SK-N-SH (cell line): ENCODE measurements at regions not wholly inside any gene's neighbourhood (a gene's known extent, or its start where the extent isn't known, plus 50 kb on each side); places are given as distances from the start of the nearest gene placed in this dataset.

Experiments used
- CTCF ChIA-PET: fragments of 300-600, 350-600 bp; formaldehyde crosslinking; extraction: SDS; loops from one replicate; lab custom pipeline; 2021; lab: Yijun Ruan, JAX
- POLR2A ChIA-PET: fragments of 350-600 bp; sonication (Branson Sonifier 250); formaldehyde crosslinking; extraction: SDS; loops from one replicate; lab custom pipeline; 2020; ENCODE audit warnings: antibody characterized with exemption, inconsistent platforms; lab: Yijun Ruan, JAX
- DNase-seq: peaks from one replicate; pipeline ENCODE4 v3.0.0; 2012
- H2AFZ ChIP-seq: fragments of 200-600 bp; sonication (generic); 2 replicates; pipeline ENCODE4 v1.8.1; 2016; ENCODE audit warnings: antibody characterized with exemption, mild to moderate bottlenecking, low read depth
- H3F3A ChIP-seq: fragments of 200-600 bp; sonication (generic); replicated peaks from 2 replicates; pipeline ENCODE3; 2016; ENCODE audit warnings: antibody characterized with exemption, mild to moderate bottlenecking; ENCODE audit not compliant: insufficient read depth
- H3K27ac ChIP-seq, 2 experiments: fragments of 200-500 bp in 1 of 2; fragments of 200-600 bp in 1 of 2; sonication (Bioruptor generic) in 1 of 2; sonication (generic), shearing (Covaris generic) in 1 of 2; 2 replicates each; pipeline versions ENCODE4 v1.5.1 to v1.6.1; 2014 to 2016; ENCODE audit warnings: low read depth in 2 of 2, inconsistent platforms in 1 of 2, low read length in 1 of 2, mild to moderate bottlenecking in 1 of 2, mixed read lengths in 1 of 2
- H3K27me3 ChIP-seq: fragments of 200-600 bp; sonication (generic), shearing (Covaris generic); 2 replicates; pipeline ENCODE4 v1.6.1; 2016; ENCODE audit warnings: mixed run types; ENCODE audit not compliant: insufficient read depth
- H3K36me3 ChIP-seq, 2 experiments: fragments of 200-500 bp in 1 of 2; fragments of 200-600 bp in 1 of 2; sonication (Bioruptor generic) in 1 of 2; sonication (generic) in 1 of 2; replicated peaks in 1 of 2; 2 replicates each; pipeline versions ENCODE3 to v1.5.1; 2014 to 2016; ENCODE audit warnings: low read length in 1 of 2, mild to moderate bottlenecking in 1 of 2; ENCODE audit not compliant: insufficient read depth in 2 of 2, control insufficient read depth in 1 of 2
- H3K4me1 ChIP-seq, 2 experiments: fragments of 200-500 bp in 1 of 2; fragments of 200-600 bp in 1 of 2; sonication (Bioruptor generic) in 1 of 2; sonication (generic), shearing (Covaris generic) in 1 of 2; 2 replicates each; pipeline versions ENCODE4 v1.5.1 to v1.6.1; 2014 to 2016; ENCODE audit warnings: low read depth in 1 of 2, low read length in 1 of 2, mixed run types in 1 of 2; ENCODE audit not compliant: insufficient read depth in 2 of 2, control insufficient read depth in 1 of 2
- H3K4me2 ChIP-seq: fragments of 200-600 bp; sonication (generic), shearing (Covaris generic); 2 replicates; pipeline ENCODE4 v1.6.1; 2017; ENCODE audit warnings: mixed run types
- H3K4me3 ChIP-seq, 2 experiments: fragments of 200-500 bp in 1 of 2; fragments of 200-600 bp in 1 of 2; sonication (Bioruptor generic) in 1 of 2; sonication (generic), shearing (Covaris generic) in 1 of 2; 2 replicates each; pipeline versions ENCODE4 v1.5.1 to v1.8.1; 2014 to 2016; ENCODE audit warnings: low read depth in 2 of 2, inconsistent platforms in 1 of 2, low read length in 1 of 2, mild to moderate bottlenecking in 1 of 2, mixed read lengths in 1 of 2, moderate library complexity in 1 of 2
- H3K79me2 ChIP-seq: fragments of 200-600 bp; sonication (generic); 2 replicates; pipeline ENCODE4 v1.8.1; 2017; ENCODE audit warnings: mild to moderate bottlenecking; ENCODE audit not compliant: insufficient read depth
- H3K9ac ChIP-seq: fragments of 200-600 bp; sonication (generic); 2 replicates; pipeline ENCODE4 v1.6.1; 2017; ENCODE audit warnings: mixed run types
- H3K9me2 ChIP-seq: fragments of 200-600 bp; sonication (generic); 2 replicates; pipeline ENCODE4 v1.6.1; 2017; ENCODE audit warnings: mixed run types
- H3K9me3 ChIP-seq: fragments of 200-600 bp; sonication (generic); 2 replicates; pipeline ENCODE4 v1.6.1; 2017; ENCODE audit warnings: mixed run types, mild to moderate bottlenecking, moderate library complexity
- H4K20me1 ChIP-seq: fragments of 200-600 bp; sonication (generic); 2 replicates; pipeline ENCODE4 v1.6.1; 2017; ENCODE audit warnings: mild to moderate bottlenecking, mixed run types; ENCODE audit not compliant: insufficient read depth
- ELF1 ChIP-seq: IDR thresholded peaks from 2 replicates; pipeline ENCODE4 v1.4.0; 2012
- EZH2phosphoT487 ChIP-seq: fragments of 200-600 bp; sonication (generic); IDR thresholded peaks from 2 replicates; pipeline ENCODE4 v1.6.1; 2017; ENCODE audit warnings: low read depth, mixed run types, mild to moderate bottlenecking, antibody characterized with exemption, moderate library complexity, borderline replicate concordance
- FOXM1 ChIP-seq: IDR thresholded peaks from 2 replicates; pipeline ENCODE4 v1.4.0; 2012; ENCODE audit warnings: low read depth, mild to moderate bottlenecking
- GATA2 ChIP-seq: sonication (generic); formaldehyde crosslinking; IDR thresholded peaks from 2 replicates; pipeline ENCODE4 v1.5.0; 2020; ENCODE audit warnings: mild to moderate bottlenecking, missing genetic modification reagents
- MEF2A ChIP-seq: IDR thresholded peaks from 2 replicates; pipeline ENCODE4 v1.4.0; 2012; ENCODE audit warnings: low read depth, borderline replicate concordance
- NFIC ChIP-seq: IDR thresholded peaks from 2 replicates; pipeline ENCODE4 v1.4.0; 2012; ENCODE audit warnings: borderline replicate concordance
- RCOR1 ChIP-seq: fragments of 150-350 bp; IDR thresholded peaks from 2 replicates; pipeline ENCODE4 v1.6.1; 2017; ENCODE audit warnings: antibody characterized with exemption, low read length
- RXRA ChIP-seq: IDR thresholded peaks from 2 replicates; pipeline ENCODE4 v1.4.0; 2012; ENCODE audit warnings: low read depth, mild to moderate bottlenecking, borderline replicate concordance
- SIN3A ChIP-seq: IDR thresholded peaks from 2 replicates; pipeline ENCODE4 v1.6.1; 2012; ENCODE audit warnings: low read depth, mild to moderate bottlenecking, low read length, moderate library complexity, borderline replicate concordance
- SMC3 ChIP-seq: IDR thresholded peaks from 2 replicates; pipeline ENCODE4 v1.6.1; 2012; ENCODE audit warnings: low read depth, low read length, improper control_type of control experiment
- TAF1 ChIP-seq: IDR thresholded peaks from 2 replicates; pipeline ENCODE4 v1.6.1; 2012; ENCODE audit warnings: low read depth, mild to moderate bottlenecking, low read length, moderate library complexity, borderline replicate concordance
- TCF12 ChIP-seq: IDR thresholded peaks from 2 replicates; pipeline ENCODE4 v1.4.0; 2012
- WGBS: methylation state at CpG from one replicate; pipeline ENCODE4 v1.1.6; 2017; ENCODE audit warnings: low lambda C conversion rate; 5-methylcytosine and 5-hydroxymethylcytosine counted together
- TF ChIP-seq, protein P1 (sequence below): IDR thresholded peaks from 2 replicates; pipeline ENCODE4 v1.6.1; 2012; ENCODE audit warnings: mild to moderate bottlenecking, low read depth, low read length, moderate library complexity
- TF ChIP-seq, protein P2 (sequence below): IDR thresholded peaks from 2 replicates; pipeline ENCODE4 v1.4.0; 2012; ENCODE audit warnings: low read depth, borderline replicate concordance
- TF ChIP-seq, protein P3 (sequence below): IDR thresholded peaks from 2 replicates; pipeline ENCODE4 v1.4.0; 2012; ENCODE audit warnings: low read depth, borderline replicate concordance
- TF ChIP-seq, protein P4 (sequence below): fragments of 150-350 bp; IDR thresholded peaks from 2 replicates; pipeline ENCODE4 v1.6.1; 2016; ENCODE audit warnings: mild to moderate bottlenecking, low read depth, low read length
- TF ChIP-seq, protein P5 (sequence below): fragments of 200-600 bp; sonication (generic); IDR thresholded peaks from 2 replicates; pipeline ENCODE4 v1.6.1; 2017; ENCODE audit warnings: antibody characterized with exemption, mild to moderate bottlenecking, moderate library complexity
- TF ChIP-seq, protein P6 (sequence below): IDR thresholded peaks from 2 replicates; pipeline ENCODE4 v1.4.0; 2012; ENCODE audit warnings: low read depth

DNA sequence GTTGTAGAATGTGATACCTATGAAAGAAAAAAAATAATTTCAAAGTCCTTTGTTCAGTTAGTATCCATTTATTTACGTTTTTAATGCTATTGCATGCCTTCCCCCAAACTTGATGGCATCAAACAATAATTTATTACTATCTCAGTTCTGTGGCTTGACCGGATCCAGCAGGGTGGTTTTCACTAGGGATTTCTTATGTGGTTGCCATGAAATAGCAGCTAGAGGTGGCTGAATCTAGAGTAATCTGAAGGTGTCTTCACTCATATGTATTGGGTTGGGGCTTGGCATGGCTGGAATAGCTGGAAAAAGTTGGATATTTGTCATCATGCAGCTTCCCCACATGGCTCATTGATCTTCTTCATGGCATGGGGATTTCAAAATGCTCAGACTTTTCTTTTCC is 619.3 kb upstream of the ZNF608 start:
- WGBS = 81% methylated on average over 2 of the region's 2 CpGs
- Histone ChIP-seq H3K36me3 (no peaks in the 10 kb centered on the region), H3K4me2 (no peak overlapping the region), H3K4me3 (no peak overlapping the region), H4K20me1 (no peaks in the 10 kb centered on the region), H2AFZ (no peak overlapping the region), H3K9ac (no peak overlapping the region), H3K9me2 (0 out of 2 replicates have a peak, but pooled peaks cover 2% of the 10 kb centered on the region), H3K27ac (no peak overlapping the region), H3K79me2 (no peaks in the 10 kb centered on the region), H3F3A (peaks cover 16% of the 10 kb centered on the region), H3K9me3 (no peaks in the 10 kb centered on the region), H3K27me3 (no peaks in the 10 kb centered on the region), H3K4me1 (peaks cover 0 to 5% of the 10 kb centered on the region in 2 experiments; a peak in 2 of 4 replicates)
- CTCF ChIA-PET = interaction anchor here (1.0 kb wide), 1 partner anchor 17 kb away, joined by 3 read pairs; no protein-coding TSS in a partner anchor
- no peak for DNase-seq
- TF ChIP-seq GATA2 = no peak
- POLR2A ChIA-PET = no interaction called here

DNA sequence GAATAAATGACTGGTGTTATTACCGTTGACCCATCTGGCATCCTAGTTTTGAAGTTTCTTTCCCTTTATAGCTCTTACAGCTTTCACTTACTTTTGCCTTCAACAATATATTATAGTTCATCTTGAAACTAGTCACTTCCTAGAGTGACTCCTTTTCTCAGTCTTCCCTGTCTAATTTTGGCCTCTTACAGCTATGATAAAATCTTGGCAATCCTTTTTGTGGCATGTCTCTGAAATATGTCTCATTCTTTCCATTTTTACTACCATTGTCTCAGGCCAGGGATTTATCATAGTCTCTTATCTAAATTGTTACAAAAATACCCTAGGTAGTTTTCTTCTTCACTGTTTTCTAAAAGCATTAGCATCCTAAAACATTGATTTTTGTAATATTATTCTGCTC is 621.3 kb upstream of the ZNF608 start:
- Histone ChIP-seq H3K4me3 (no peak overlapping the region), H3K4me1 (peaks cover 3 to 23% of the 10 kb centered on the region in 2 experiments; a peak in 3 of 4 replicates), H3K36me3 (no peaks in the 10 kb centered on the region), H3F3A (peaks cover 16% of the 10 kb centered on the region), H3K4me2 (no peak overlapping the region), H2AFZ (0 out of 2 replicates have a peak overlapping the region, but pooled peaks have one; percentile 7), H3K9ac (no peak overlapping the region), H4K20me1 (no peaks in the 10 kb centered on the region), H3K27ac (peak overlapping the region in 1 of 2 experiments; percentile 56; a peak in 3 of 4 replicates), H3K79me2 (no peaks in the 10 kb centered on the region), H3K27me3 (no peaks in the 10 kb centered on the region), H3K9me2 (0 out of 2 replicates have a peak, but pooled peaks cover 2% of the 10 kb centered on the region), H3K9me3 (no peaks in the 10 kb centered on the region)
- WGBS = 8% methylated on average over 1 of the region's 1 CpG
- CTCF ChIA-PET = no interaction called here
- no peak for DNase-seq
- POLR2A ChIA-PET = no interaction called here
- TF ChIP-seq, protein P1, sequence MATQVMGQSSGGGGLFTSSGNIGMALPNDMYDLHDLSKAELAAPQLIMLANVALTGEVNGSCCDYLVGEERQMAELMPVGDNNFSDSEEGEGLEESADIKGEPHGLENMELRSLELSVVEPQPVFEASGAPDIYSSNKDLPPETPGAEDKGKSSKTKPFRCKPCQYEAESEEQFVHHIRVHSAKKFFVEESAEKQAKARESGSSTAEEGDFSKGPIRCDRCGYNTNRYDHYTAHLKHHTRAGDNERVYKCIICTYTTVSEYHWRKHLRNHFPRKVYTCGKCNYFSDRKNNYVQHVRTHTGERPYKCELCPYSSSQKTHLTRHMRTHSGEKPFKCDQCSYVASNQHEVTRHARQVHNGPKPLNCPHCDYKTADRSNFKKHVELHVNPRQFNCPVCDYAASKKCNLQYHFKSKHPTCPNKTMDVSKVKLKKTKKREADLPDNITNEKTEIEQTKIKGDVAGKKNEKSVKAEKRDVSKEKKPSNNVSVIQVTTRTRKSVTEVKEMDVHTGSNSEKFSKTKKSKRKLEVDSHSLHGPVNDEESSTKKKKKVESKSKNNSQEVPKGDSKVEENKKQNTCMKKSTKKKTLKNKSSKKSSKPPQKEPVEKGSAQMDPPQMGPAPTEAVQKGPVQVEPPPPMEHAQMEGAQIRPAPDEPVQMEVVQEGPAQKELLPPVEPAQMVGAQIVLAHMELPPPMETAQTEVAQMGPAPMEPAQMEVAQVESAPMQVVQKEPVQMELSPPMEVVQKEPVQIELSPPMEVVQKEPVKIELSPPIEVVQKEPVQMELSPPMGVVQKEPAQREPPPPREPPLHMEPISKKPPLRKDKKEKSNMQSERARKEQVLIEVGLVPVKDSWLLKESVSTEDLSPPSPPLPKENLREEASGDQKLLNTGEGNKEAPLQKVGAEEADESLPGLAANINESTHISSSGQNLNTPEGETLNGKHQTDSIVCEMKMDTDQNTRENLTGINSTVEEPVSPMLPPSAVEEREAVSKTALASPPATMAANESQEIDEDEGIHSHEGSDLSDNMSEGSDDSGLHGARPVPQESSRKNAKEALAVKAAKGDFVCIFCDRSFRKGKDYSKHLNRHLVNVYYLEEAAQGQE = no peak
- TF ChIP-seq, protein P2, sequence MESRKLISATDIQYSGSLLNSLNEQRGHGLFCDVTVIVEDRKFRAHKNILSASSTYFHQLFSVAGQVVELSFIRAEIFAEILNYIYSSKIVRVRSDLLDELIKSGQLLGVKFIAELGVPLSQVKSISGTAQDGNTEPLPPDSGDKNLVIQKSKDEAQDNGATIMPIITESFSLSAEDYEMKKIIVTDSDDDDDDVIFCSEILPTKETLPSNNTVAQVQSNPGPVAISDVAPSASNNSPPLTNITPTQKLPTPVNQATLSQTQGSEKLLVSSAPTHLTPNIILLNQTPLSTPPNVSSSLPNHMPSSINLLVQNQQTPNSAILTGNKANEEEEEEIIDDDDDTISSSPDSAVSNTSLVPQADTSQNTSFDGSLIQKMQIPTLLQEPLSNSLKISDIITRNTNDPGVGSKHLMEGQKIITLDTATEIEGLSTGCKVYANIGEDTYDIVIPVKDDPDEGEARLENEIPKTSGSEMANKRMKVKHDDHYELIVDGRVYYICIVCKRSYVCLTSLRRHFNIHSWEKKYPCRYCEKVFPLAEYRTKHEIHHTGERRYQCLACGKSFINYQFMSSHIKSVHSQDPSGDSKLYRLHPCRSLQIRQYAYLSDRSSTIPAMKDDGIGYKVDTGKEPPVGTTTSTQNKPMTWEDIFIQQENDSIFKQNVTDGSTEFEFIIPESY = no peak
- TF ChIP-seq, protein P3, sequence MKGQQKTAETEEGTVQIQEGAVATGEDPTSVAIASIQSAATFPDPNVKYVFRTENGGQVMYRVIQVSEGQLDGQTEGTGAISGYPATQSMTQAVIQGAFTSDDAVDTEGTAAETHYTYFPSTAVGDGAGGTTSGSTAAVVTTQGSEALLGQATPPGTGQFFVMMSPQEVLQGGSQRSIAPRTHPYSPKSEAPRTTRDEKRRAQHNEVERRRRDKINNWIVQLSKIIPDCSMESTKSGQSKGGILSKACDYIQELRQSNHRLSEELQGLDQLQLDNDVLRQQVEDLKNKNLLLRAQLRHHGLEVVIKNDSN = 0 out of 2 replicates have a peak, but pooled peaks have one; percentile 11
- TF ChIP-seq SIN3A = no peak
- TF ChIP-seq, protein P4, sequence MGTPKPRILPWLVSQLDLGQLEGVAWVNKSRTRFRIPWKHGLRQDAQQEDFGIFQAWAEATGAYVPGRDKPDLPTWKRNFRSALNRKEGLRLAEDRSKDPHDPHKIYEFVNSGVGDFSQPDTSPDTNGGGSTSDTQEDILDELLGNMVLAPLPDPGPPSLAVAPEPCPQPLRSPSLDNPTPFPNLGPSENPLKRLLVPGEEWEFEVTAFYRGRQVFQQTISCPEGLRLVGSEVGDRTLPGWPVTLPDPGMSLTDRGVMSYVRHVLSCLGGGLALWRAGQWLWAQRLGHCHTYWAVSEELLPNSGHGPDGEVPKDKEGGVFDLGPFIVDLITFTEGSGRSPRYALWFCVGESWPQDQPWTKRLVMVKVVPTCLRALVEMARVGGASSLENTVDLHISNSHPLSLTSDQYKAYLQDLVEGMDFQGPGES = no peak
- TF ChIP-seq ELF1 = peak; percentile 18; the same call in 1 of the 2 replicates
- peak; percentile 94 for TF ChIP-seq NFIC
- TF ChIP-seq RXRA = 0 out of 2 replicates have a peak, but pooled peaks have one; percentile 64
- TF ChIP-seq EZH2phosphoT487 = no peak
- no peak for TF ChIP-seq RCOR1
- TF ChIP-seq TCF12 = peak; percentile 94
- TF ChIP-seq GATA2 = no peak
- peak; percentile 93 for TF ChIP-seq FOXM1
- peak; percentile 98 for TF ChIP-seq MEF2A
- TF ChIP-seq SMC3 = no peak
- TF ChIP-seq, protein P5, sequence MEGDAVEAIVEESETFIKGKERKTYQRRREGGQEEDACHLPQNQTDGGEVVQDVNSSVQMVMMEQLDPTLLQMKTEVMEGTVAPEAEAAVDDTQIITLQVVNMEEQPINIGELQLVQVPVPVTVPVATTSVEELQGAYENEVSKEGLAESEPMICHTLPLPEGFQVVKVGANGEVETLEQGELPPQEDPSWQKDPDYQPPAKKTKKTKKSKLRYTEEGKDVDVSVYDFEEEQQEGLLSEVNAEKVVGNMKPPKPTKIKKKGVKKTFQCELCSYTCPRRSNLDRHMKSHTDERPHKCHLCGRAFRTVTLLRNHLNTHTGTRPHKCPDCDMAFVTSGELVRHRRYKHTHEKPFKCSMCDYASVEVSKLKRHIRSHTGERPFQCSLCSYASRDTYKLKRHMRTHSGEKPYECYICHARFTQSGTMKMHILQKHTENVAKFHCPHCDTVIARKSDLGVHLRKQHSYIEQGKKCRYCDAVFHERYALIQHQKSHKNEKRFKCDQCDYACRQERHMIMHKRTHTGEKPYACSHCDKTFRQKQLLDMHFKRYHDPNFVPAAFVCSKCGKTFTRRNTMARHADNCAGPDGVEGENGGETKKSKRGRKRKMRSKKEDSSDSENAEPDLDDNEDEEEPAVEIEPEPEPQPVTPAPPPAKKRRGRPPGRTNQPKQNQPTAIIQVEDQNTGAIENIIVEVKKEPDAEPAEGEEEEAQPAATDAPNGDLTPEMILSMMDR = no peak
- TF ChIP-seq TAF1 = no peak
- TF ChIP-seq, protein P6, sequence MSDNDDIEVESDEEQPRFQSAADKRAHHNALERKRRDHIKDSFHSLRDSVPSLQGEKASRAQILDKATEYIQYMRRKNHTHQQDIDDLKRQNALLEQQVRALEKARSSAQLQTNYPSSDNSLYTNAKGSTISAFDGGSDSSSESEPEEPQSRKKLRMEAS = no peak
